Heart right ventricle (tissue), 16 donors: ENCODE measurements at regions not wholly inside any gene's neighbourhood (a gene's known extent, or its start where the extent isn't known, plus 50 kb on each side); places are given as distances from the start of the nearest gene placed in this dataset.

Source experiments
- ATAC-seq, 8 donors: fragments of 200-7000 bp; cut with Tn5 transposase; one replicate each; pipeline ENCODE4 v1.9.1; 2020; ENCODE audit warnings: mild to moderate bottlenecking in 8 of 8, moderate library complexity in 8 of 8, moderate number of reproducible peaks in 1 of 8
- DNase-seq, 2 donors: peaks; one replicate each; pipeline ENCODE4 v3.0.0-alpha.2; 2020
- H3K27ac ChIP-seq, 10 donors: fragments of 200-600 bp; sonication (generic) in 2 of 10; one replicate each; pipeline versions ENCODE4 v1.5.0 to v1.8.0; 2020 to 2022; ENCODE audit warnings: mild to moderate bottlenecking in 3 of 10
- H3K27me3 ChIP-seq, 7 donors: fragments of 200-600 bp; one replicate each; pipeline ENCODE4 v1.8.0; 2021 to 2022; ENCODE audit warnings: mild to moderate bottlenecking in 2 of 7
- H3K36me3 ChIP-seq, 9 donors: fragments of 200-600 bp; sonication (generic) in 1 of 9; one replicate each; pipeline versions ENCODE4 v1.5.0 to v1.8.0; 2020 to 2022; ENCODE audit warnings: mild to moderate bottlenecking in 2 of 9
- H3K4me1 ChIP-seq, 9 donors: fragments of 200-600 bp; sonication (generic) in 1 of 9; one replicate each; pipeline versions ENCODE4 v1.5.0 to v1.8.0; 2020 to 2022; ENCODE audit warnings: mild to moderate bottlenecking in 4 of 9
- H3K4me3 ChIP-seq, 10 donors: fragments of 200-600 bp; sonication (generic) in 2 of 10; one replicate each; pipeline versions ENCODE4 v1.5.0 to v1.8.0; 2020 to 2022; ENCODE audit warnings: mild to moderate bottlenecking in 7 of 10, moderate library complexity in 2 of 10
- H3K9me3 ChIP-seq, 11 donors: fragments of 200-600 bp in 10 of 11; sonication (generic) in 2 of 11; one replicate each; pipeline versions ENCODE4 v1.5.0 to v1.8.0; 2013 to 2022; ENCODE audit warnings: mild to moderate bottlenecking in 2 of 11, control low read depth in 1 of 11, moderate library complexity in 1 of 11
- CTCF ChIP-seq, 9 donors: fragments of 200-600 bp; sonication (generic) in 2 of 9; IDR thresholded peaks; one replicate each; pipeline versions ENCODE4 v1.5.0 to v1.8.0; 2021 to 2022; ENCODE audit warnings: antibody characterized with exemption in 9 of 9, mild to moderate bottlenecking in 5 of 9, moderate library complexity in 1 of 9
- WGBS, 2 donors: extraction: QIAGEN DNeasy Blood & Tissue Kit; methylation state at CpG; one replicate each; pipeline ENCODE4 v1.1.7; 2013; ENCODE audit warnings: inconsistent platforms in 1 of 2; 5-methylcytosine and 5-hydroxymethylcytosine counted together
- intact Hi-C, 10 donors: fragments of 100-400 bp; cut with DNase I; formaldehyde crosslinking; loops; one replicate each; pipeline versions ENCODE4 v1.11.1 to v1.14.2; 2022
- donor health status: Arrhythmogenic right ventricular cardiomyopathy.
- donor health status: ischemic (EF 13 %, LVEDD 7.1; RV severe dilation, severe dysfunction).
- donor health status: healthy with polysubstance abuse.
- donor health status: DM: no; HTN: yes; CAD: no.
- donor health status: DM: no; HTN: no; CAD: no.
- donor health status: ischemic (EF 25% LVEDD 6.9; RV normal size, moderate dysfunction).
- donor health status: ischemic (EF 25% LVEDD 5.7; RV mildly dilated, moderate dysfunction).
- donor health status: healthy.
- donor health status: DM: yes; HTN: yes; CAD: no.
- donor health status: Ischemic cardiomyopathy.
- donor health status: ischemic (EF 35%, LVEDD 5.7; RV mildly dilated, moderate dysfunction).
- donor health status: nonischemic (EF 11% LVEDD 7.7; RV severe dilation, severe dysfunction).
- donor health status: DM: yes; HTN: yes; CAD: no.
- donor health status: PGD.
- donor health status: ischemic (EF 29% LVEDD 5.4; RV normal size, mild dysfunction).
- donor health status: nonischemic (EF 23%, LVEDD 6.1; RV moderate dilation, normal function).

- WGBS, 2 donors, result 66 to 80% methylated on average over 8 of the region's 8 CpGs
- no peaks in the 10 kb centered on the region for H3K36me3 ChIP-seq
- no peak overlapping the region for H3K4me3 ChIP-seq
- ATAC-seq, result no peak
- H3K27me3 ChIP-seq, result peaks cover 0 to 4% (median 0%) of the 10 kb centered on the region in 7 donors
- H3K9me3 ChIP-seq, result no peaks in the 10 kb centered on the region
- intact Hi-C loops, result no loop called here
- H3K4me1 ChIP-seq, result no peaks in the 10 kb centered on the region
- H3K27ac ChIP-seq, result no peak overlapping the region
- no peak for TF ChIP-seq CTCF (IDR thresholded peaks at IDR 0.05)
- DNase-seq, result no peak
Measured at GRCh38 chr1:221850470-221851187, 108.7 kb upstream of the DUSP10 start.

GRCh38 chr1:221849897-221850296, 108.0 kb upstream of the DUSP10 start:
- intact Hi-C loops, result no loop called here
- Histone ChIP-seq H3K4me3 (no peak overlapping the region), H3K9me3 (no peaks in the 10 kb centered on the region), H3K4me1 (no peaks in the 10 kb centered on the region), H3K27me3 (peaks cover 0 to 4% (median 0%) of the 10 kb centered on the region in 7 donors), H3K36me3 (no peaks in the 10 kb centered on the region), H3K27ac (no peak overlapping the region)
- TF ChIP-seq CTCF (IDR thresholded peaks at IDR 0.05), result no peak
- no peak for ATAC-seq
- WGBS, 2 donors, result 79 to 80% methylated on average over 2 of the region's 2 CpGs
- DNase-seq, result no peak

- 98 to 100% methylated on average over 1 of the region's 1 CpG for WGBS, 2 donors
- H3K27ac ChIP-seq, result no peak overlapping the region
- H3K27me3 ChIP-seq, result peaks cover 0 to 4% (median 0%) of the 10 kb centered on the region in 7 donors
- no peak overlapping the region for H3K4me3 ChIP-seq
- H3K36me3 ChIP-seq, result no peaks in the 10 kb centered on the region
- ATAC-seq, result no peak
- no peaks in the 10 kb centered on the region for H3K4me1 ChIP-seq
- DNase-seq, result no peak
- intact Hi-C loops, result no loop called here
- no peaks in the 10 kb centered on the region for H3K9me3 ChIP-seq
- TF ChIP-seq CTCF (IDR thresholded peaks at IDR 0.05), result no peak
Measured at GRCh38 chr1:221849110-221849509, 107.2 kb upstream of the DUSP10 start.

GRCh38 chr1:221847676-221848075, 105.8 kb upstream of the DUSP10 start:
- WGBS, 2 donors, result 90 to 95% methylated on average over 3 of the region's 3 CpGs
- Histone ChIP-seq H3K4me3 (no peak overlapping the region), H3K4me1 (no peaks in the 10 kb centered on the region), H3K36me3 (no peaks in the 10 kb centered on the region), H3K27ac (no peak overlapping the region), H3K9me3 (no peaks in the 10 kb centered on the region), H3K27me3 (peaks cover 0 to 4% (median 0%) of the 10 kb centered on the region in 7 donors)
- no peak for ATAC-seq
- DNase-seq, result no peak
- intact Hi-C loops, result no loop called here
- no peak for TF ChIP-seq CTCF (IDR thresholded peaks at IDR 0.05)
